VCaP (cell line): ENCODE measurements at regions not wholly inside any gene's neighbourhood (a gene's known extent, or its start where the extent isn't known, plus 50 kb on each side); places are given as distances from the start of the nearest gene placed in this dataset.

ENCODE experiments used
- H3K27ac ChIP-seq: fragments of 450-650 bp; 2 replicates; pipeline ENCODE4 v1.5.1; 2017
- TF ChIP-seq, protein P1 (sequence below): fragments of 450-650 bp; conservative IDR thresholded peaks from 2 replicates; pipeline ENCODE4 v1.5.1; 2017; ENCODE audit warnings: mild to moderate bottlenecking, moderate library complexity

- H3K27ac ChIP-seq: no peak overlapping the region
- TF ChIP-seq, protein P1, sequence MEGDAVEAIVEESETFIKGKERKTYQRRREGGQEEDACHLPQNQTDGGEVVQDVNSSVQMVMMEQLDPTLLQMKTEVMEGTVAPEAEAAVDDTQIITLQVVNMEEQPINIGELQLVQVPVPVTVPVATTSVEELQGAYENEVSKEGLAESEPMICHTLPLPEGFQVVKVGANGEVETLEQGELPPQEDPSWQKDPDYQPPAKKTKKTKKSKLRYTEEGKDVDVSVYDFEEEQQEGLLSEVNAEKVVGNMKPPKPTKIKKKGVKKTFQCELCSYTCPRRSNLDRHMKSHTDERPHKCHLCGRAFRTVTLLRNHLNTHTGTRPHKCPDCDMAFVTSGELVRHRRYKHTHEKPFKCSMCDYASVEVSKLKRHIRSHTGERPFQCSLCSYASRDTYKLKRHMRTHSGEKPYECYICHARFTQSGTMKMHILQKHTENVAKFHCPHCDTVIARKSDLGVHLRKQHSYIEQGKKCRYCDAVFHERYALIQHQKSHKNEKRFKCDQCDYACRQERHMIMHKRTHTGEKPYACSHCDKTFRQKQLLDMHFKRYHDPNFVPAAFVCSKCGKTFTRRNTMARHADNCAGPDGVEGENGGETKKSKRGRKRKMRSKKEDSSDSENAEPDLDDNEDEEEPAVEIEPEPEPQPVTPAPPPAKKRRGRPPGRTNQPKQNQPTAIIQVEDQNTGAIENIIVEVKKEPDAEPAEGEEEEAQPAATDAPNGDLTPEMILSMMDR: no peak
These were observed 1603.3 kb upstream of the ZEB2 start for GRCh38 chr2:146123256-146123655.

- TF ChIP-seq, protein P1: no peak
- no peak overlapping the region for H3K27ac ChIP-seq
These were observed 1599.7 kb upstream of the ZEB2 start for GRCh38 chr2:146119586-146119985.

- H3K27ac ChIP-seq: no peak overlapping the region
- TF ChIP-seq, protein P1: no peak
These were observed 1589.1 kb upstream of the ZEB2 start for GRCh38 chr2:146108993-146109392.

GRCh38 chr2:146094185-146094584, 1574.3 kb upstream of the ZEB2 start:
- no peak overlapping the region for H3K27ac ChIP-seq

GRCh38 chr2:146081459-146081858, 1561.5 kb upstream of the ZEB2 start:
- no peak overlapping the region for H3K27ac ChIP-seq
- TF ChIP-seq, protein P1: no peak

More at GRCh38 chr2:146094185-146094584, 1574.3 kb upstream of the ZEB2 start:
- TF ChIP-seq, protein P1: no peak

DNA sequence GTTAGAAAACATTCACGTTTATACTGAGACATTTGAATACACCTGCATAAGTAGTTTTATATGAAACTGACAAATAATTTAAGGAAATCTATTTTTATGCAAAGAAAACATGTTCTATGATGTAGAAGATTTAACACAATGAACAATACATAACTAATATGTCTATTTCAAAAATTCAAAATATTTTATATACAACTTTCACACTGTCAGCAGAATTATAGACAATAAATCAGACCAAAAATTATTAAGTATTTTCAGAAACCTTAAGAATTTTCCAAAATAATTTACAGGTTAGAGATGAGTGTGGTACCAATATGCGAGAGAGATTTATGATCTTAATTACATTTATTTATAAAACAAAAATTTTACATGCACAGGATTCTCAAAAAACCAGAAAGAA, 1561.0 kb upstream of the ZEB2 start:
- TF ChIP-seq, protein P1: no peak
- no peak overlapping the region for H3K27ac ChIP-seq

- H3K27ac ChIP-seq: no peak overlapping the region
- TF ChIP-seq, protein P1: no peak
These were observed 1559.3 kb upstream of the ZEB2 start for GRCh38 chr2:146079216-146079615.

DNA sequence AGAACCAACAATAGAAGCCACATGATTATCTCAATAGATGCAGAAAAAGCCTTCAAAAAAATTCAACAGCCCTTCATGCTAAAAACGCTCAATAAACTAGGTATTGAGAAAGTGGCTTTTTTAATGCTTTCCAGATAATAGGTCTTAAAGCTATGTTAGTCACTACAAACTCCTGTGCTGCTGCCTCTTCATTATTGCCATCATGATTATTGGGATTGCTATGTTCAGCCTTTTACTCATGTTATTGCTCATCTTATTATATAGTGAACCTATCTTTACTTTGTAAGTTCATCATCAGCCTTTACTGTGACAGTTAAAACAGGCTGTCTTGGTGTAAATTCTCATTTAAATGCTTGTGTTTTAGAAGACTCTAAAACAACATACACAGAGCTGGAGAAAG, 1557.2 kb upstream of the ZEB2 start:
- TF ChIP-seq, protein P1: no peak
- H3K27ac ChIP-seq: no peak overlapping the region
